ENCODE measurements at regions not wholly inside any gene's neighbourhood (a gene's known extent, or its start where the extent isn't known, plus 50 kb on each side); places are given as distances from the start of the nearest gene placed in this dataset.

DNA sequence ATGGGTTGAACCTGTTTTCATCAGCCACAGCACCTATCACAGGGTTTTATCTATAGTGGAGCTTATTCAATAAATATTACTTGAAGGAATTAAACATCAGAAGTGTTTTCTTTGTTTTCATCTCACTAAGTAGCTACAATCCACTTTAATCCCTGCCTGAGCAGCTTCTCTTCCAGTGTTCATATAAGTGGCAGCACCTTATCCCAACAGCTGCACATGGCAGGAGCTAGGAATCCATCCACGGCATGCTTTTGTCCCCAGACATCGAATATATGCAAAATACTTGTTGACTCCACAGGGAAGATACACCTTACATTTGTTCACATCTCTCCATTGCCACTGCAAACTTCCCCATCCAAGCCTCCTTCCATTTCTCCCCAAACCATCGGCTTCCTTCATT, 549.8 kb upstream of the FAM241A start:
- TF ChIP-seq, protein P1, sequence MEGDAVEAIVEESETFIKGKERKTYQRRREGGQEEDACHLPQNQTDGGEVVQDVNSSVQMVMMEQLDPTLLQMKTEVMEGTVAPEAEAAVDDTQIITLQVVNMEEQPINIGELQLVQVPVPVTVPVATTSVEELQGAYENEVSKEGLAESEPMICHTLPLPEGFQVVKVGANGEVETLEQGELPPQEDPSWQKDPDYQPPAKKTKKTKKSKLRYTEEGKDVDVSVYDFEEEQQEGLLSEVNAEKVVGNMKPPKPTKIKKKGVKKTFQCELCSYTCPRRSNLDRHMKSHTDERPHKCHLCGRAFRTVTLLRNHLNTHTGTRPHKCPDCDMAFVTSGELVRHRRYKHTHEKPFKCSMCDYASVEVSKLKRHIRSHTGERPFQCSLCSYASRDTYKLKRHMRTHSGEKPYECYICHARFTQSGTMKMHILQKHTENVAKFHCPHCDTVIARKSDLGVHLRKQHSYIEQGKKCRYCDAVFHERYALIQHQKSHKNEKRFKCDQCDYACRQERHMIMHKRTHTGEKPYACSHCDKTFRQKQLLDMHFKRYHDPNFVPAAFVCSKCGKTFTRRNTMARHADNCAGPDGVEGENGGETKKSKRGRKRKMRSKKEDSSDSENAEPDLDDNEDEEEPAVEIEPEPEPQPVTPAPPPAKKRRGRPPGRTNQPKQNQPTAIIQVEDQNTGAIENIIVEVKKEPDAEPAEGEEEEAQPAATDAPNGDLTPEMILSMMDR (IDR thresholded peaks at IDR 0.05), result no peak
- no peak for TF ChIP-seq POLR2A (IDR thresholded peaks at IDR 0.05)
